GM12875 (cell line): ENCODE measurements at regions not wholly inside any gene's neighbourhood (a gene's known extent, or its start where the extent isn't known, plus 50 kb on each side); places are given as distances from the start of the nearest gene placed in this dataset.

Experiments
- H3K4me3 ChIP-seq: one replicate; pipeline ENCODE4 v1.5.1; 2011; ENCODE audit warnings: low read depth, low read length, control low read depth
- CTCF ChIP-seq: IDR thresholded peaks from 2 replicates; pipeline ENCODE4 v1.5.1; 2011; ENCODE audit warnings: low read depth, mild to moderate bottlenecking, control low read depth, inconsistent platforms, low read length, moderate library complexity, borderline replicate concordance; ENCODE audit not compliant: insufficient read depth

- H3K4me3 ChIP-seq = no peak overlapping the region
- TF ChIP-seq CTCF = no peak
These were observed 239.1 kb upstream of the NUDT12 start for GRCh38 chr5:103801681-103802080.

GRCh38 chr5:103800741-103801495, 238.3 kb upstream of the NUDT12 start:
- no peak overlapping the region for H3K4me3 ChIP-seq
- TF ChIP-seq CTCF = no peak

GRCh38 chr5:103793595-103794182, 231.1 kb upstream of the NUDT12 start:
- no peak for TF ChIP-seq CTCF
- H3K4me3 ChIP-seq = no peak overlapping the region

- no peak for TF ChIP-seq CTCF
- no peak overlapping the region for H3K4me3 ChIP-seq
These were observed 223.0 kb upstream of the NUDT12 start for GRCh38 chr5:103785569-103785968.

GRCh38 chr5:103783669-103784068, 221.1 kb upstream of the NUDT12 start:
- TF ChIP-seq CTCF = no peak

GRCh38 chr5:103780794-103781193, 218.2 kb upstream of the NUDT12 start:
- TF ChIP-seq CTCF = no peak
- H3K4me3 ChIP-seq = no peak overlapping the region

More at GRCh38 chr5:103783669-103784068, 221.1 kb upstream of the NUDT12 start:
- H3K4me3 ChIP-seq = no peak overlapping the region

GRCh38 chr5:103774721-103775120, 212.1 kb upstream of the NUDT12 start:
- H3K4me3 ChIP-seq = no peak overlapping the region
- no peak for TF ChIP-seq CTCF
